ENCODE measurements at regions not wholly inside any gene's neighbourhood (a gene's known extent, or its start where the extent isn't known, plus 50 kb on each side); places are given as distances from the start of the nearest gene placed in this dataset.

- TF ChIP-seq CTCF (IDR thresholded peaks at IDR 0.05) (no peak), POLR2AphosphoS5 (IDR thresholded peaks at IDR 0.05) (no peak), POLR2A (IDR thresholded peaks at IDR 0.05) (no peak)
These were observed 351.8 kb upstream of the ANO3 start for GRCh38 chr11:25980091-25980490.

All from upper lobe of left lung (tissue), 4 donors.